Body of pancreas (tissue), 4 donors: ENCODE measurements at regions not wholly inside any gene's neighbourhood (a gene's known extent, or its start where the extent isn't known, plus 50 kb on each side); places are given as distances from the start of the nearest gene placed in this dataset.

ENCODE experiments used
- ATAC-seq: fragments of 150-250 bp; one replicate; pipeline ENCODE4 v1.9.1; 2016
- DNase-seq, 4 donors: peaks; one replicate each; pipeline ENCODE4 v3.0.0-alpha.2; 2019
- H3K27ac ChIP-seq, 4 donors: fragments of 200-600 bp; sonication (generic); 1 replicate in 3 of 4; 2 replicates in 1 of 4; pipeline versions ENCODE4 v1.5.1 to v1.6.1; 2016 to 2019; ENCODE audit warnings: mild to moderate bottlenecking in 1 of 4, mixed read lengths in 1 of 4, moderate library complexity in 1 of 4
- H3K27me3 ChIP-seq, 2 donors: fragments of 200-600 bp; sonication (generic); one replicate each; pipeline ENCODE4 v1.6.0; 2016; ENCODE audit warnings: mild to moderate bottlenecking in 1 of 2
- H3K36me3 ChIP-seq, 2 donors: fragments of 200-600 bp; sonication (generic); replicated peaks in 1 of 2; 2 replicates each; pipeline ENCODE4 v1.5.1; 2016; ENCODE audit warnings: low read depth in 2 of 2; ENCODE audit not compliant: insufficient read depth in 1 of 2
- H3K4me1 ChIP-seq: fragments of 200-600 bp; sonication (generic); one replicate; pipeline ENCODE4 v1.6.0; 2016
- H3K4me3 ChIP-seq, 2 donors: fragments of 200-600 bp; sonication (generic); 1 replicate in 1 of 2; 2 replicates in 1 of 2; pipeline ENCODE4 v1.5.1; 2016 to 2019
- H3K9me3 ChIP-seq, 3 donors: fragments of 200-600 bp; sonication (generic); 1 replicate in 2 of 3; 2 replicates in 1 of 3; pipeline ENCODE4 v1.5.1; 2016
- CTCF ChIP-seq, 7 experiments: fragments of 450-650 bp in 4 of 7; fragments of 200-600 bp in 3 of 7; sonication (generic) in 3 of 7; IDR thresholded peaks; one replicate each; pipeline ENCODE4 v1.5.1; 2016 to 2019; ENCODE audit warnings: antibody characterized with exemption in 7 of 7
- POLR2A ChIP-seq, 3 donors: fragments of 450-650 bp; IDR thresholded peaks; one replicate each; pipeline ENCODE4 v1.6.1; 2016; ENCODE audit warnings: antibody characterized with exemption in 3 of 3, mild to moderate bottlenecking in 2 of 3
- whole genome bisulfite sequencing, 2 donors: methylation state at CpG; one replicate each; pipeline ENCODE4 v1.1.5; 2017; 5-methylcytosine and 5-hydroxymethylcytosine counted together
- intact Hi-C: fragments of 100-400 bp; cut with DNase I; formaldehyde crosslinking; loops from one replicate; pipeline ENCODE4 v1.15.1; 2023

- DNase-seq (no peak), ATAC-seq (no peak)
- TF ChIP-seq CTCF (IDR thresholded peaks at IDR 0.05), result no peak
- TF ChIP-seq POLR2A (IDR thresholded peaks at IDR 0.05), result no peak
- Histone ChIP-seq H3K27me3 (no peaks in the 10 kb centered on the region), H3K4me3 (no peak overlapping the region), H3K9me3 (peaks cover 0 to 5% (median 0%) of the 10 kb centered on the region in 3 donors), H3K36me3 (no peaks in the 10 kb centered on the region), H3K27ac (no peak overlapping the region), H3K4me1 (no peaks in the 10 kb centered on the region)
- intact Hi-C loops, result no loop called here
- WGBS, 2 donors, result 73 to 88% methylated on average over 3 of the region's 3 CpGs
These were observed 1158.7 kb downstream of the DTWD2 start for GRCh38 chr5:117829646-117830045.

DNA sequence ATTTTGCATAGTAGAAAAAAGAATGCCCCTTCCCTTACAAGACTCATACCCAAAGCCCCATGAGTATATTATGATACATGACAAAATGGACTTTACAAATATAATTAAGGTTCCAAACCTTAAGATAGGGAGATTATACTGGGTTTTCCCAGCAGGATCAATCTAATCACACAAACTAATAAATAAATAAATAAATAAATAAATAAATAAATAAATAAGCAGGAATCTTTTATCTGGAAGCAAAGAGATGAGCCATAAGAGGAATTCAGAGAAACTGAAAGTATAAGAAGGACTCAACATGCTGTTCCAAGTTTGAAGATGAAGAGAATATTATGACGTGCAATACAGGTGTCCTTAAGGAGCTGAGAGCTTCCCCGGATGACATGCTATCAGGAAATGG lies 1174.5 kb downstream of the DTWD2 start:
- ATAC-seq, result no peak
- WGBS, 2 donors, result 85 to 86% methylated on average over 2 of the region's 2 CpGs

DNA sequence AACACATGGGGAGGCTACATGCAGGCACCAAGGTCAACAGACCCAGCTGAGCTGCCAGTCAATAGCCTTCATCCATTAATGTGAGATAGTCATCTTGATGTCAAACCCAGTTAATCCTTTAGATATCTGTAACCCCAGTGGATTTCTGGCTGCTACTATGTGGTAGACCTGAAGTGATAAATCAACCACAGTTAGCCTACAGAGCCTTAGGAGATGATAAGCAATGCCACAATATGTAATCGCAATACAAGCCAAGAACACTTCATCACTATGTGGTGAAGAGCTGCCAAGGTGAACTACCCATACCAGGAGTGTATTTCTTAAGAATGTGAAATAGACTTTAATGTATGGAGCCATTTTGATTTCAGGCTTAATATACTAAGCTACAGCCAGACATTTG lies 1175.5 kb downstream of the DTWD2 start:
- Histone ChIP-seq H3K4me3 (no peak overlapping the region), H3K4me1 (no peaks in the 10 kb centered on the region), H3K27me3 (no peaks in the 10 kb centered on the region), H3K36me3 (no peaks in the 10 kb centered on the region), H3K27ac (no peak overlapping the region), H3K9me3 (no peaks in the 10 kb centered on the region)
- no peak for TF ChIP-seq POLR2A (IDR thresholded peaks at IDR 0.05)
- no peak for TF ChIP-seq CTCF (IDR thresholded peaks at IDR 0.05)
- ATAC-seq (no peak), DNase-seq (no peak)
- intact Hi-C loops, result no loop called here
- 80 to 82% methylated on average over 1 of the region's 1 CpG for WGBS, 2 donors

More for the DNA sequence above, 1174.5 kb downstream of the DTWD2 start:
- H3K36me3 ChIP-seq, result no peaks in the 10 kb centered on the region
- no peak for TF ChIP-seq POLR2A (IDR thresholded peaks at IDR 0.05)
- no peak for TF ChIP-seq CTCF (IDR thresholded peaks at IDR 0.05)
- H3K27me3 ChIP-seq, result no peaks in the 10 kb centered on the region
- H3K4me3 ChIP-seq, result no peak overlapping the region
- no peak overlapping the region for H3K27ac ChIP-seq
- DNase-seq, result no peak
- intact Hi-C loops, result no loop called here
- H3K9me3 ChIP-seq, result no peaks in the 10 kb centered on the region
- no peaks in the 10 kb centered on the region for H3K4me1 ChIP-seq

DNA sequence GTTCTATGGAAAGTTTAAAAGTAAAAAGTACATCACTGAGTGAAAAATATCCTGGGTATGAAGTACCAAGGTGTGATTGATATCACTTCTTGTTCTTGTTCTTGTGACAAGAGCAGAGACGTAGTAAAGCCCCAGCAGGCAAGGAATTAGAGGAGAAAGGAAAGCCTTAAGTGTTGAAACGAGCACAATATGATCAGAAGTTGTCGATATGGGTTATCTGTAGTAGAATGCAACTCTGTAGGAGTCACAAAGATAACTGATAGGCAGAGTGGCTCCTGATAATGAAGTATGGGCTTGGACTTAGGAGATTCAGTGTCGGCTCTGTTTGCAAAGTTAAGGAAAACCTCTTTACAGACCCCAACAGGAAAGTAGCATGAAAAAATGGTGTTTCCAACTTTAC lies 1179.1 kb downstream of the DTWD2 start:
- no peak for TF ChIP-seq CTCF (IDR thresholded peaks at IDR 0.05)
- TF ChIP-seq POLR2A (IDR thresholded peaks at IDR 0.05), result no peak
- no peaks in the 10 kb centered on the region for H3K27me3 ChIP-seq
- H3K9me3 ChIP-seq, result no peaks in the 10 kb centered on the region
- 29 to 47% methylated on average over 4 of the region's 4 CpGs for WGBS, 2 donors
- ATAC-seq (no peak), DNase-seq (no peak)
- intact Hi-C loops, result no loop called here
- H3K4me3 ChIP-seq, result no peak overlapping the region
- H3K27ac ChIP-seq, result no peak overlapping the region
- H3K36me3 ChIP-seq, result no peaks in the 10 kb centered on the region
- no peaks in the 10 kb centered on the region for H3K4me1 ChIP-seq

DNA sequence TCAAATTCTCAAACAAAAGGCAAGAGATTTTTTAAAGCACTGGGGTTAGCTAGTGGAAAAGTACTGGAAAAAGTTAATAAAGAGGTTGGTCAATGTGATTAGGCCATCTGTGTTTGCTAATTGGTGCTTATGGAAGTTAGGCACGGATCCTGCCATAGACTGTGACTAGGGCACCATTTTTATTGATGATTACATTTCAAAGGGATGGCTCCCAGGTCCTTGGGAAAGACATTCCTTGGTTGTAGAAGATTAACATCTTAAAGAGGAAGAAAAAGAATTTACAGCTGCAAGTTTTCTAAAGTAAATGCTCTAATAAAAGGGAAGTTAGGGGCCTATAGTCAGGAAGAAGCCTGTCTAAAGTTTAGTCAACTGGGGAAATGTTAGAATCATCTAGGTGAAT lies 1183.3 kb downstream of the DTWD2 start:
- Histone ChIP-seq H3K4me3 (no peak overlapping the region), H3K36me3 (no peaks in the 10 kb centered on the region), H3K9me3 (peaks cover 0 to 8% (median 0%) of the 10 kb centered on the region in 3 donors), H3K27me3 (no peaks in the 10 kb centered on the region), H3K27ac (no peak overlapping the region), H3K4me1 (no peaks in the 10 kb centered on the region)
- 39 to 40% methylated on average over 1 of the region's 1 CpG for WGBS, 2 donors
- DNase-seq, result no peak
- TF ChIP-seq CTCF (IDR thresholded peaks at IDR 0.05), result no peak
- TF ChIP-seq POLR2A (IDR thresholded peaks at IDR 0.05), result no peak
- ATAC-seq, result no peak
- intact Hi-C loops, result no loop called here
